ENCODE measurements at regions not wholly inside any gene's neighbourhood (a gene's known extent, or its start where the extent isn't known, plus 50 kb on each side); places are given as distances from the start of the nearest gene placed in this dataset.
"Not testable (repeated sequence)": the region's sequence is repeated elsewhere in the genome, so short reads cannot be mapped to it uniquely, and the experiment has no call there.

- DNase-seq (ENCODE audit: low spot score); intact Hi-C loops (cut with DNase I): not testable (repeated sequence)
These were observed 145.0 kb downstream of the ARL4C start for GRCh38 chr2:234351866-234352265.

DNA sequence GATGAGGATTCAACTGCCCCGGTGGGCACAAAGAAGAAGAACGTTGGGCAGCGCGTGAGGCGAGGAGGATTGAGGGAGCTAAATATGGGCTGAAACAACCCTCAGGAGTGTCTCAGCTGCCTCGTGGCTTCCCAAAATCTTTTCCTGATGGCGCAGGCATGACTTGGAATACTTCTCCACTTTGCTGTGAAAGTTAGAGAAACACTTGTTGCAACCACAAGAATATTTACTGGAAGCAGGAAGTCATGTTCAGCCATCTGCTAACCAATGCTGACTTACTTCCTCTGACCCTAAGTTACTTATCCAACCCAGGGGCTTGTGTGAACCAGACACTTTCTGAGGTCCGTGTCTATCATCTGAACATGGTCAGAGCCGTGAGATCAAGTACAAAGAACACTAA is 148.8 kb downstream of the ARL4C start:
- no peak for DNase-seq (ENCODE audit: low spot score)
- intact Hi-C loops (cut with DNase I), result no loop called here

GRCh38 chr2:234345921-234346320 is 151.0 kb downstream of the ARL4C start:
- intact Hi-C loops (cut with DNase I), result no loop called here
- no peak for DNase-seq (ENCODE audit: low spot score)

DNA sequence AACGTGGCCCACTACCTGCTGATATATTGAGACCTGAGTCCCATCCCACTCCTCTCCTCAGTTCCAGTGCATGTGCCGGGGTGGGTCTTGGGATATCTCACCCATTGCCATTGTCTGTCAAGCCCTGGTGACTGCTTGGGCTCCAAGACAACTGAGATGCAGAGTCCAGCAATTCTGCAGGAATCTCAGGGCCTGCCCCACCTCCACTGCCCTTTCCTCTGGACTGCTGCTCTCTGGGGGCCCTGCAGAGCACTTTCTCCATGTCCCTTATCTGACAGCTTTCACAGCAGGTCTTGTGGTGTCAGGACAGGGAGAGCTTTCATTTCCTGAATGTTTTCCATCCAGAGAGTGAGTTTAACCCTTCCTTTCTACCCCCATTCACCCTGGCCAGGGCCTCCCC is 152.9 kb downstream of the ARL4C start:
- intact Hi-C loops (cut with DNase I), result no loop called here
- DNase-seq (ENCODE audit: low spot score), result no peak

DNA sequence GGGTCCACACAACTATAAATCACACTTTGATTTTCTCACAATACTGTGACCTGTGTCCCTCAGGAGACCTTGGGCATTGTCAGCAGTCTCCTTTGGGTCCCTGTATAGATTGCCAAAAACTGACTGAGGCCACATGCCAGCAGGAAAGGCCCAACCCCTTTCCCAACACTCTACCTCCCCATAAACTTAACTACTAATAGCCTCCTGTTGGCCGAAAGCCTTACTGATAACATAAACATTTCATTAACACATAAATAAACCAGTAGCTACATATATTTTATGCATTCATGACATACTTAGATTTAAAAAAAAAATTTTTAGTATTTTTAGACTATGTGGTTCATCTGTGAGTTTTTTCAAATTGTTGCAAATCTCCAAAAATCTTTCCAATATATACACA is 153.5 kb downstream of the ARL4C start:
- intact Hi-C loops (cut with DNase I), result no loop called here
- DNase-seq (ENCODE audit: low spot score), result no peak

GRCh38 chr2:234341306-234341985 is 155.4 kb downstream of the ARL4C start:
- intact Hi-C loops (cut with DNase I), result no loop called here
- no peak for DNase-seq (ENCODE audit: low spot score)

GRCh38 chr2:234339501-234339900 is 157.4 kb downstream of the ARL4C start:
- intact Hi-C loops (cut with DNase I), result no loop called here
- DNase-seq (ENCODE audit: low spot score), result no peak

DNA sequence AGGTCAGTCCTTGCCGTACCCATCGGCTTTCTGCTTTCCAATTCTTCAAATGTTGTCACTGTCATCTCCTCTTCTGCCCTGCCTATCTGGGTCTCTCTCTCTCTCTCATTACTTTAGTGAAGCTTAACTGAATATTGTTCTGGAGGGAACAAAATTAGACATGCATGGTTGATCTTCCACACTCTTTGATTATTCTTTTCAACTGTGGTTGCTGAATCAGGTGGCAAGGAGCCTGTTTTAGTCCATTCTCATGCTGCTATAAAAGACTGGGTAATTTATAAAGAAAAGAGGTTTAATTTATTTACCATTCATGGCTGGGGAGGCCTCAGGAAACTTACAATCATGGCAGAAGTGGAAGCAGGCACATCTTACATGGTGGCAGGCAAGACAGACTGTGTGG is 157.9 kb downstream of the ARL4C start:
- no peak for DNase-seq (ENCODE audit: low spot score)
- intact Hi-C loops (cut with DNase I), result no loop called here

- intact Hi-C loops (cut with DNase I), result no loop called here
- DNase-seq (ENCODE audit: low spot score), result peak; percentile 77
These were observed 161.1 kb downstream of the ARL4C start for GRCh38 chr2:234335661-234336228.

GRCh38 chr2:234334756-234335155 is 162.1 kb downstream of the ARL4C start:
- intact Hi-C loops (cut with DNase I), result no loop called here
- no peak for DNase-seq (ENCODE audit: low spot score)

- DNase-seq (ENCODE audit: low spot score), result no peak
- intact Hi-C loops (cut with DNase I), result no loop called here
These were observed 162.7 kb downstream of the ARL4C start for GRCh38 chr2:234334151-234334550.

- intact Hi-C loops (cut with DNase I), result no loop called here
These were observed 163.4 kb downstream of the ARL4C start for GRCh38 chr2:234333168-234334130.

GRCh38 chr2:234331966-234332365 is 164.9 kb downstream of the ARL4C start:
- intact Hi-C loops (cut with DNase I), result no loop called here
- no peak for DNase-seq (ENCODE audit: low spot score)

More at GRCh38 chr2:234333168-234334130, 163.4 kb downstream of the ARL4C start:
- no peak for DNase-seq (ENCODE audit: low spot score)

GRCh38 chr2:234331566-234331965 is 165.3 kb downstream of the ARL4C start:
- no peak for DNase-seq (ENCODE audit: low spot score)
- intact Hi-C loops (cut with DNase I), result no loop called here

DNA sequence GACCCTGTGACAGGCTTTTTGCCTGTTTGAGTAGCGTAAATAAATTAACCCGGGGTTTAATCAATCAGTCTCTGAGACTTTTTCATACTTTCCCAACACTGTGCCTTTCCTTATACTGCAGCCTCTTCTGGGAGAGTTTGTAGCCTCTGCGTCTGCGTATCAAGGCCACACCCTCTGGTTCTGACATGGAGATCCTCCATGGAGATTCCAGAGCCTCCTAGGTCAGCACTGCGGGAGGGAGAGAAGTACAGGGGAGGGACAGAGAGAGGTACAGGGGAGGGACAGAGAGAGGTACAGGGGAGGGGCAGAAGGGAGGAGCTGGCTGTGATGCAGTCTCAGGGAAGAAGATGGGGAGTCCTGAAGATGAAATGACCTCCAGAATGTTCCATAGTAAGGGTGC is 166.0 kb downstream of the ARL4C start:
- DNase-seq (ENCODE audit: low spot score), result no peak
- intact Hi-C loops (cut with DNase I), result no loop called here

DNA sequence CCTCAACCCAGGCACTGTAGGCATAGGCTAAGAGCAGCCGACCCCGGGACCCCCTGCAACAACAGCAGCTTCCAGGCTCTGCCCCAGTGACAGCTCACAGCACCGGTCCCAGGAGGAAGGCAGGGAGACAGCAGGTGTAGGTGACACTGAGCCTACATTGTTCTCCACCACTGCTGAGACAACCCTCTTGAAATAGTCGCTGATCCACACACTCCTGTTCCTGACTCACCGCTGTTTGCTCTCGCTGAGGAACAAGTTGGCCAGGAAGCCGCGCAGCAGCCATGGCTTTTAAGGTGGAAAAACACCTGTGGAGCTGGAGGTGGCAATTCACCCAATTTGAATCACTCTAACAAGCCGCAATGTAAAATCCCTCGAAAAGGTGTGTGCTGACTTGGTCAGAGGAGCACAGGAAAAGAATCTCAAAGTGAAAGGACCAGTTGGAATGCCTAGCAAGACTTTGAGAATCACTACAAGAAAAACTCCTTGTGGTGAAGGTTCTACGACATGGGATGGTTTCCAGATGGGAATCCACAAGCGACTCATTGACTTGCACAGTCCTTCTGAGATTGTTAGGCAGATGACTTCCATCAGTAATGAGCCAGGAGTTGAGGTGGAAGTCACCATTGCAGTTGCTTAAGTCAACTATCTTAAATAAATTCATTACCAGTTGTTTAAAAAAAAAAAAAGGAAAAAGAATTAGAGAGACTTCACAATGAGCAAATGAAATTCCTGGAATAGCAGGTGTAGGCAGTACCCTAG is 167.5 kb downstream of the ARL4C start:
- intact Hi-C loops (cut with DNase I), result no loop called here
- DNase-seq (ENCODE audit: low spot score), result no peak

DNA sequence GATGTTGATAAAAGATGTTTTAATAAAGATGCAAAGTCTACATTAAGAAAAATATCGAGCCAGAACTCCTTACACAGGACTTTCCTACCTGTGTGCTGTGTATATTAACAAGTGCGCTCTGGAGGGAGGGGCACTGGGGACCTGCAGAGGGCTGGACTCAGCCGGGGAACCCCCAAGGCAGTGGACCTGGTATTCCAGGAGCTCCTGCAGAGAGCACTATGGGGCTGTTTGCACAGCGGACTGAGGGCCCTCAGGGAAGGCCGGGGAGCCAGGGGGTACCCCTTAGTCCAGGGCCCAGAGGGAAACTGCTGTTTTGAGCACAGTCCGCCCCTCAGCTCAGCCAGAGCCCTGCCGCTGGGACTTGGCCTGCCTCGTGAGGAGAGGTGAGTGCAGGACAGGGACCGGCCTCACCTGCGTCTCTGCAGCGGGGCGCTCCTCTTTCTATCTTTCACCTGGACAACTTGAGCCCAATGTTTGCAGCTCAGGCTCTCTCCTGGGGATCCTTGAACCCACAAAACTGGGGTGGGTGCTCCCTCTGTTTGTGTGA is 168.4 kb downstream of the ARL4C start:
- no peak for DNase-seq (ENCODE audit: low spot score)
- intact Hi-C loops (cut with DNase I), result no loop called here

DNA sequence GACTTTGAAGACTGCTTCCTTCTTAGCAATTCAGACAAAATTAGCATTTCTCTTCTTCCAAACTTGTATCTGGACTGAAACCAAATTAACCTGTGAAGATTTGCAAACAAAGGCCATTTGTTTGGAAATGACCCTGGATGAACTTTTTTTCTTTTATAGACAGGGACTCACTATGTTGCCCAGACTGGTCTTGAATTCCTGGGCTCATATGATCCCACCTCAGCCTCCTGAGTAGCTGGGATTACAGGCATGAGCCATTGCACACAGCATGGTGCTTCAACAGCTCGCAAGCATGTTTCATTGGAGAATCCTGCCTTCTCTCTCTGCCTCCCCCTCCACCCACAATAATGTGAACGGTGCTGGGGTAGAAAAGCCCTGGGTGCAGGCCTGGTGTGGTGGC is 170.2 kb downstream of the ARL4C start:
- intact Hi-C loops (cut with DNase I), result no loop called here
- DNase-seq (ENCODE audit: low spot score), result no peak

GRCh38 chr2:234324116-234324515 is 172.8 kb downstream of the ARL4C start:
- no peak for DNase-seq (ENCODE audit: low spot score)
- intact Hi-C loops (cut with DNase I), result no loop called here

All from cardiac septum (tissue), 1 donor.